Transverse colon (tissue), 4 donors: ENCODE measurements at regions not wholly inside any gene's neighbourhood (a gene's known extent, or its start where the extent isn't known, plus 50 kb on each side); places are given as distances from the start of the nearest gene placed in this dataset.

Experiments
- DNase-seq: peaks from one replicate; pipeline ENCODE4 v3.0.0-alpha.2; 2019
- H3K27ac ChIP-seq, 4 donors: fragments of 200-600 bp; sonication (generic); 2 replicates each; pipeline ENCODE4 v1.5.1; 2016 to 2018; ENCODE audit warnings: inconsistent platforms in 4 of 4
- H3K27me3 ChIP-seq: fragments of 200-600 bp; sonication (generic); 2 replicates; pipeline ENCODE4 v1.5.1; 2017; ENCODE audit warnings: inconsistent platforms
- H3K36me3 ChIP-seq, 4 donors: fragments of 200-600 bp; sonication (generic); 2 replicates each; pipeline ENCODE4 v1.5.1; 2017 to 2019; ENCODE audit warnings: inconsistent platforms in 4 of 4
- H3K4me1 ChIP-seq, 4 donors: fragments of 200-600 bp; sonication (generic); 2 replicates each; pipeline ENCODE4 v1.5.1; 2017 to 2020; ENCODE audit warnings: inconsistent platforms in 4 of 4
- H3K4me3 ChIP-seq, 4 donors: fragments of 200-600 bp; sonication (generic); 1 replicate in 1 of 4; 2 replicates in 3 of 4; pipeline versions ENCODE4 v1.5.1 to v1.6.1; 2017 to 2019; ENCODE audit warnings: inconsistent platforms in 4 of 4
- H3K9me3 ChIP-seq, 2 donors: fragments of 200-600 bp; sonication (generic); 2 replicates each; pipeline ENCODE4 v1.5.1; 2017 to 2019; ENCODE audit warnings: inconsistent platforms in 2 of 2
- CTCF ChIP-seq, 5 experiments: fragments of 200-600 bp in 3 of 5; fragments of 450-650 bp in 2 of 5; sonication (generic) in 3 of 5; IDR thresholded peaks; 1 replicate in 2 of 5; 2 replicates in 3 of 5; pipeline ENCODE4 v1.5.1; 2016 to 2017; ENCODE audit warnings: antibody characterized with exemption in 5 of 5, inconsistent platforms in 3 of 5, mild to moderate bottlenecking in 2 of 5, moderate library complexity in 1 of 5
- EP300 ChIP-seq: sonication (generic); formaldehyde crosslinking; IDR thresholded peaks from one replicate; pipeline ENCODE4 v1.6.1; 2017; ENCODE audit warnings: antibody characterized with exemption, low read depth
- POLR2A ChIP-seq: fragments of 450-650 bp; IDR thresholded peaks from one replicate; pipeline ENCODE4 v1.6.1; 2016; ENCODE audit warnings: antibody characterized with exemption, mild to moderate bottlenecking, moderate library complexity
- POLR2AphosphoS5 ChIP-seq, 3 donors: sonication (generic); formaldehyde crosslinking; IDR thresholded peaks; one replicate each; pipeline ENCODE4 v1.6.1; 2016; ENCODE audit warnings: antibody characterized with exemption in 3 of 3
- WGBS, 2 donors: methylation state at CpG; one replicate each; pipeline ENCODE4 v1.1.5; 2018; ENCODE audit warnings: low coverage in 1 of 2; 5-methylcytosine and 5-hydroxymethylcytosine counted together
- in situ Hi-C, 4 donors: fragments of 200-750 bp; cut with MboI; loops; one replicate each; pipeline versions ENCODE4 v1.15.0 to v1.15.1; 2017; ENCODE audit warnings: low sequenced_read_pairs in 3 of 4, low pct_ligation_motif_present in 1 of 4, low pct_unique_long_range_greater_than_20kb in 1 of 4
- intact Hi-C: fragments of 100-400 bp; cut with DNase I; formaldehyde crosslinking; loops from one replicate; pipeline ENCODE4 v1.15.1; 2023; ENCODE audit warnings: low total_unique reads

DNA sequence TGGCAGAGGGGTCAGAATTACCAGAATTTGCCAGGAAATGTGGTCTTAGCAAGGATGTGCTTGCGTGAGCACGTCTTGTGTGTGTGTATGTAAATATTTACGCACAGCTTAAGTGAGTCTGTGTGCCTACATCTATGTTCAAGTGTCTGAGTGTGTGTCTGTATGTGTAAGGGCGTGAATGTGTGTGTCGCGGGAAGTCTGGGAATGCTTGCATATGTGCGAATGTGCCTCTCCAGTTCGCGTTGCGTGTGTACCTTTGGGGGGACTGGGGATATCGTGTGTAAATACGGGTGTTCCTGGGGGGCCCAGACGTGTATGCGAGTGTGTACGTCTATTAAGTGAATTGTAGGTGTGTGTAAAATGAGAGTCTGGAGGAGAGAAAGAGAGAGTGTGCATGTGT lies 68.6 kb upstream of the POU3F1 start:
- WGBS, 2 donors, result 83 to 87% methylated on average over 11 to 15 of the region's 15 CpGs
- TF ChIP-seq POLR2AphosphoS5 (IDR thresholded peaks at IDR 0.05) (no peak), CTCF (IDR thresholded peaks at IDR 0.05) (no peak), EP300 (no peak), POLR2A (no peak)

GRCh38 chr1:38114241-38115026 lies 67.8 kb upstream of the POU3F1 start:
- Histone ChIP-seq H3K27me3 (no peaks in the 10 kb centered on the region), H3K4me3 (no peak overlapping the region), H3K9me3 (no peaks in the 10 kb centered on the region), H3K36me3 (no peaks in the 10 kb centered on the region), H3K4me1 (no peaks in the 10 kb centered on the region), H3K27ac (no peak overlapping the region)
- TF ChIP-seq CTCF (IDR thresholded peaks at IDR 0.05) (no peak), EP300 (no peak)
- intact Hi-C loops (loop anchor here (5.0 kb wide), 1 partner anchor 1107 kb away; no protein-coding TSS in a partner anchor), in situ Hi-C loops (no loop called here)
- 37 to 56% methylated on average over 8 to 13 of the region's 13 CpGs for WGBS, 2 donors
- no peak for DNase-seq

More for the DNA sequence above, 68.6 kb upstream of the POU3F1 start:
- in situ Hi-C loops, result no loop called here
- Histone ChIP-seq H3K27ac (no peak overlapping the region), H3K4me1 (no peaks in the 10 kb centered on the region), H3K4me3 (no peak overlapping the region), H3K27me3 (no peaks in the 10 kb centered on the region), H3K36me3 (no peaks in the 10 kb centered on the region), H3K9me3 (no peaks in the 10 kb centered on the region)
- no peak for DNase-seq
- intact Hi-C loops, result no loop called here

DNA sequence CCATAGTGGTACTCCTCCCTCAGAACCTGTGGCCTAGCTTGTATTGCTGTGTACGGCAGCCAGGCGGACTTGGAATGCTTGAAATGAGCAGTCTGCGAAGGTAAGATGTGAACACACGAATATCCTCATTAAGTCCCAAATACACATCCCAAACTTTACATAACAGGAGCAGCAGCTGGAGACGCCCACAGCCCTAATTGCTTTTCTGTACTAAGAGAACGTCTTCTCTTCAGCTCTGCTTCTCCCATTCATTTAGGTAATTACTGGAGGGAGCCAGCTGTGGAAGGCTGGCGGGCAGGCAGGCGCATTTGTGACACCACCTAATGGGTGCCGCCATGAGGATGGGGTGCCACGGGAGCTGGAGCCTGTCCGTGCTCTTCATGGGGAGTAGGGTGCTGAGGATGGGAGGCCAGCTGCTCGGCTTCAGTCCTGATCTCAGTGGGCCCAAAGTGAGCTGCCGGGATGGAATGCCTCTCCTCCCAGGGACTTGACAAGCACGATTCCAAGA lies 66.6 kb upstream of the POU3F1 start:
- intact Hi-C loops, result loop anchor here (5.0 kb wide), 1 partner anchor 1106 kb away; no protein-coding TSS in a partner anchor
- Histone ChIP-seq H3K36me3 (no peaks in the 10 kb centered on the region), H3K9me3 (no peaks in the 10 kb centered on the region), H3K4me1 (no peaks in the 10 kb centered on the region), H3K27me3 (no peaks in the 10 kb centered on the region), H3K4me3 (no peak overlapping the region), H3K27ac (no peak overlapping the region)
- in situ Hi-C loops, result no loop called here
- 90% methylated on average over 14 of the region's 14 CpGs; no CpG with 5 or more reads in 1 of the 2 donors for WGBS, 2 donors
- TF ChIP-seq POLR2A, result no peak
- no peak for TF ChIP-seq POLR2AphosphoS5 (IDR thresholded peaks at IDR 0.05)
- TF ChIP-seq CTCF (IDR thresholded peaks at IDR 0.05), result no peak
- TF ChIP-seq EP300, result no peak
- DNase-seq, result no peak

DNA sequence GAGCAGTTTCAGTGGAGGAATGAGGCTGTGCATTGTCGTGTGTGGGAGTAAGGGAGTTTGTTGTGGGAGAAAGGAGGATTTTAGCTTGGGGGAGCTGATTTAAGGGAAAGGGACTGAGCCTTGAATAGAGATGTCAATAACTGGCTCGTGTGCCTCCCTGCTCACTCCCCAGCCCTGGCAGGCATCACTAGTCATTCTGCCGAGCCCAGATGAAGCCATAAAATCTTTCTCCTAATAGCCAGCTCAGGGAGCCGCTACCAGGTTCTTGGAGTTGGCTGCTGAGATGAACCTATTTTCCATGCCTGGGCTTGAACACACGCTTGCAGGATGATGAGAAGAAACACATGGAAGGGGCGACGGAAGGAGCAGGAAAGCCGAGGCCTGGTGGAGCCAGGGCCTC lies 65.0 kb upstream of the POU3F1 start:
- in situ Hi-C loops (no loop called here), intact Hi-C loops (loop anchor here (5.0 kb wide), 1 partner anchor 1104 kb away; no protein-coding TSS in a partner anchor)
- DNase-seq, result no peak
- WGBS, 2 donors, result 78 to 80% methylated on average over 1 to 8 of the region's 8 CpGs
- H3K9me3 ChIP-seq, result no peaks in the 10 kb centered on the region
- H3K4me1 ChIP-seq, result no peaks in the 10 kb centered on the region
- H3K27ac ChIP-seq, result no peak overlapping the region
- H3K4me3 ChIP-seq, result no peak overlapping the region
- H3K36me3 ChIP-seq, result no peaks in the 10 kb centered on the region
- no peaks in the 10 kb centered on the region for H3K27me3 ChIP-seq
- no peak for TF ChIP-seq CTCF (IDR thresholded peaks at IDR 0.05)
- no peak for TF ChIP-seq POLR2A
- no peak for TF ChIP-seq EP300
- no peak for TF ChIP-seq POLR2AphosphoS5 (IDR thresholded peaks at IDR 0.05)
